SIG-M5 (cell line): ENCODE measurements at regions not wholly inside any gene's neighbourhood (a gene's known extent, or its start where the extent isn't known, plus 50 kb on each side); places are given as distances from the start of the nearest gene placed in this dataset.
"Not testable (repeated sequence)": the region's sequence is repeated elsewhere in the genome, so short reads cannot be mapped to it uniquely, and the experiment has no call there.

Experiments used
- DNase-seq: peaks from one replicate; lab custom pipeline; 2025; lab: John Stamatoyannopoulos, UW

DNA sequence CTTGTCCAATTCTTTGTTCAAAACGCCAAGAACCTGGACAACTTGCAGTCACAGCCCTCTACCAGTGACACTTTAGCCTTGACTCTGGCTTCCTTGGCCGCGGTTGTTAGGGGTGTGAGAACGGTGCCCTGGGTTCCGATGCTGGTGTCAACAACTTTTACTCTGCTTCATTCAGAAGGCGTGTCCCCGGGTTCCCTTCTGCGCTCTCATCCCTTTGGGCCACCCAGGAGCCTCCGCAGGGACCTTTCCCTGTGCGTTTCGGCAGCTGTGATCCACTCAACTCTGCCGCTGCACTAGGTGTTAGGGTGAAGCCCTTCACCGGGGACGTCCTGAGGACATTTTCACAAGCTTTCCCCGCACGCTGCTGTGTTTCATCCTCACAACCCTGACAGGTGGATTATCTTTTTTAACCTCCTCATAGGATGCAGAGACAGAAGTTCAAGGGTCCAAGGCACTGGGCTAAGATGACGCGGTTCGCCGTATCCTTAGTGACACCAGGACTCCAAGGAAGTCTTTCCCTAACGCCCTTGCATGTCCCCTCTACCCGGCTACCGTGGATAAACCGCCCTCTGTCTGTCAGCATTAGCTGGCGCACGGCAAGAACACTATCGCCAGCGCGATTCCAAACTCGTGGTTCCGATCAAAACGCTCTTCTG lies 133.5 kb upstream of the SHH start:
- no peak for DNase-seq

DNA sequence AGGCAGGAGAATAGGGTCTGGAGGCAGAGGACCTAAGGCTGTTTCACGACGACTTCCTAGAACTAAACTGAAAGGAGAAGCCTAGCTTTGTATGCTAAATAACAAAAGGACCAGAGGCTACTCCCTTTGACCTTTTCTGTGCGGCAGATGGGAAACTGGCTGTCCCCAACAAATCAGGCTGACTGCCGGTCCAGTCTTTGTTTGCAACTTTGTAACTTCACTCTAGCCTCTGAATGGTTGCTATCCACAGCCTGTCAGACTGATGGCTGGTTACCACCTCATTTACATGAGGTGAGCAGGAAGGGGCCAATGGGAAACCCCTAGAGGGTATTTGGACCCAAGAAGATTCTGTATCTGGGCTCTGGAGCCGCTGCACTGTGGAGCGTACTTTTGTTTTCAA lies 132.6 kb upstream of the SHH start:
- no peak for DNase-seq

DNA sequence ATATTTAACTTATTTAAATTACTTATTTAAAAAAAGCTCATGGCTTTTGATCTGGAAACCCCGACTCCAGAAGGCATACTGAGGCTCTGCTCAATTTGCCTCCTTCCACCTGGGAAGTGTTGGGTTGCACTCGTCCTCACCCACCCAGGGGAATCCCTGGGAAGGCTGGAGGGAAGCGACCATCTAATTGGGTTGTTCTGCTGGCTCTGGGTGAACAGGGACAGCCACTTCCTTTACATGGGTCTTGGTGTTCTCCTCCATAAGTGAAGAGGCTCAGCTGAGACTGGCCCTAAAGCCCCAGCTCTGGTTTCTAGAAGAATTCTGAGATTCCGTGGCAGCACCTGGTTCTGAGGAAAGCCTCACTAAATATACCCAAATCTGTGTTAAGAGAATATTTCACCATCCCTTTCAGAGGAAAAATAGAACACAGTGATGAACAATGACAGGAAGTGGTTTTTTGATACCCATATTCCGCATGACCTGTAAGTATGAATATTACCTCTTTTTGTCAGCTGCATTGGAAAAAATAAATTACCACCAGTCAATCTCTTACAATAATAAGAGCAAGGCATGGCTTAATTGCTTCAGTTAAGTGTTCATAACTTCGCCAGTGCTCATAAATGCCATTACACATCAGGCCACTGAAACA lies 131.1 kb upstream of the SHH start:
- DNase-seq, result no peak

DNA sequence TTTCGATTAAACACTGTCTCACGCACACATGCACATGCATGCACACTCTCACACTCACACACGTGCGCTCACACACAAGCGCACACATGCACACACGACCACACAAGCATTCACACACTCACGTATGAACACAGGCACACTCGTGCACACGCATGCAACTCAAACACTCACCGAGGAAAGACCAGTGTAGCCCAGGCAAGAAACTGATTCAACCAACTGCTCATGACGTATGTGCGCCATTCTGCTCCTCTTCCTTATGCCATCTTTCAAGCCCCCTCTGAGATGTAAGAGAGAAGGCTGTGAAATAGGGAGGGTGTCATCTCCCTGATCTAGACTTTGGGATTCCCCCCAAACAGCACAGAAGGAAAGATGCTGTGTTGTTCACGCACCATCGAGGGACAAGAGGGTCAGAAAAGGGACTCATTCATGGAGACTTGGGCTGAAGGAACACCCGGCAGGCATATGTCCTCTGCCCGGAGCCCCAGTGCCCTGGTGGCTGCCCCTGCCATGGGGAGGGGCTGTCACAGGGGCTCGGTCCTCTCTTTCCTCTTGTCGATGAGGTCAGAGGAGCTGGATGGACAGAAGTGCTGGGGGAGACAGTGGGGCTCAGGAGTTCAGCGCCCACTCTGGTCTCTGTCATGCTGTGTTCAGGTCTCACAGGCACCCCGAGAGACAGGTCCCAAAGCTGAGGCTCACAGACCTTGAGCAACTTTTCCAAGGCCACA lies 130.1 kb upstream of the SHH start:
- DNase-seq, result no peak

DNA sequence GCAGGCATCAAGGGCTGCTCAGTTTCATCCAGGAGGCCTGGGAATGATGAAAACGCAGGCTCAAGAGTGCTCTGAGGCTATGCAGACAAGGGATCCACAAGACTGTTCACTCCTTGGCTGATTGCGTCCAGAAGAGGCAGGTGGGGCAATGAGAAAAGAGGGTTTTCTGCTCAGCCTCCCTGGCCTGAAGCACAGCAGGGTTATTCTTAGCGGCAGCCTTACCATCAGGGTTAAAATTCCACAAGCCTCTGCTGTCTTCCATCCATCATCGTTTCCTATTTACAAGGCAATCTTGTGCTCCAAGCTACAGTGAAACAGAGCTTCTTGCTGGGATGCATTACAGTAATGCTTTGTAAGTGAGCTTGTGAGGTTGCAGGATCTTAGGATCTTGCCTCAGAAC lies 129.4 kb upstream of the SHH start:
- DNase-seq, result no peak

DNA sequence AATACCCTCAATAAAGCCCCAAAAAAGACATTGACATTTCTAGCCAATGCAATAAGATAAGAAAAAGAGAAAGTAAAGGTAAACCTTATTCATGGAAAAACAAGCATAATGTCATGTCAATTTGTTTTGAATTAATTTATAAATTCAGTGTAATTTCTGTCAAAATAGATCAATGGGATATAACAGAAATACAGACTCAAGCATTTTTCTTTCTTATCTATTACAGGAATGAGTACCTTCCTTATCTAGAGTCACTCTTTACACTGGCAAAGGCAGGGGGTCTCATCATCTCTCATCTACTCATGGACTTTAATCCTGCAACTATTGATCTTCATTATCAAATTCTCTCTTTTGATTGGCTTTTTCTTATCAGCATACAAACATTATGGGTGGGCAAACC lies 127.1 kb upstream of the SHH start:
- no peak for DNase-seq

DNA sequence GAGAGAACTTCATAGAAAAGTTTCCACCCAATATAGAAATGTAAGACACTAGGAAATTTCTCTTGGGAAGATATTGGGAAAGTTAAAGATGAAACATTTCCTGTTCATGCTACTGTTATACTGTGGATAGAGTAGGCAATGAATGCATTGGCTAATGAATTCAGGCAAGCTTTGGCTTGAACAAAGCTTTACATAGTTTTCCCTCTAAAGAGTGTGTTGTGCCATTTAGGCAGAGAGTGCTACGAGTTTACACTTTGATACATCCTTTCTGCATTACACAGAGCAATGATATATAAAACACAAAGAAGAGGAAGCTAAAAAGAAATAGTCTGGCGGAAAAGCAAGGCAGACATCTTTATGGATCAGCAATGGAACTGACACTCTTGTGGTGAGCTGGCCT lies 125.9 kb upstream of the SHH start:
- DNase-seq, result no peak

DNA sequence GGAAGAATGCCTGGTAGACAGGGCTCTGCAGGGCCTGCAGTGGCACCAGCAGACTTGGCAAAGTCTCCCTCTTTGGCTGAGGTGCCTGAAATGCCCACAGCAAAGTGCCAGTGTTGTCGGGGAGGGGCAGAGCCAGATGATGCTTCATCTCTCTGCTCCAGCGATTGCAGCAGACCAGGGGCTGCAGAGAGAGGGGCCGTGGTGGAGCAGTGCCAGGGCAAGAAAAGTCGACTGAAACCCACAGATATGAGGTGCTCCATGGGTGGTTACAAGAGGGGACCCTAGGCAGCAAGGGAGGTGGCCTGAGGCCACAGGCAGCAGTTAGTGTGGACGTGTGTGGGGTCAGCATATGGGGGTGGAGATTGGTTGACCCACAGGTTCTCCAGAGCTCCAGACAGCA lies 123.5 kb upstream of the SHH start:
- no peak for DNase-seq

DNA sequence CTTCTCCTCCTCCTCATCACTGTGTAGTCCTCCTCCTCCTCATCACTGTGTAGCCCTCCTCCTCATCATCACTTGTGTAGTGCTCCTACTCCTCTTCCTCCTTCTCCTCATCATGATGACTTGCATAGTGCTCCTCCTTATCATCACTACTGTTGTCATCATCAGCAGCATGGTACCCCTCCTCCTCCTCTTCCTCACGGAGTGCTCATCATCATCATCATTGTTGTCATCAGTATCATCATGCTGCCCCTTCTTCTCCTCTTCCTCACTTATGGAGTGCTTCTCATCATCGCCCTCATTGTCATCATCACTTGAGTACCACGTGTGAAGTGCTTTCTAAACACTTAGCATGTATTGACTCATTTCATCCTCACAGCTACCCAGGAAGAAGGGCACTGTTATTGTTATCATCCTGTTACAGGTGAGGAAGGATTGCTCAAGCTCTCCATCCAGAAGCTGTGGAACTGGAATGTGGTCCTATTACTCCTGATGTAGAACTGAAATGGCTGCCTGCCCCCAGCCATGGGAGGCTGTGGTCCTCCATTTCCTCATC lies 122.8 kb upstream of the SHH start:
- DNase-seq, result no peak

DNA sequence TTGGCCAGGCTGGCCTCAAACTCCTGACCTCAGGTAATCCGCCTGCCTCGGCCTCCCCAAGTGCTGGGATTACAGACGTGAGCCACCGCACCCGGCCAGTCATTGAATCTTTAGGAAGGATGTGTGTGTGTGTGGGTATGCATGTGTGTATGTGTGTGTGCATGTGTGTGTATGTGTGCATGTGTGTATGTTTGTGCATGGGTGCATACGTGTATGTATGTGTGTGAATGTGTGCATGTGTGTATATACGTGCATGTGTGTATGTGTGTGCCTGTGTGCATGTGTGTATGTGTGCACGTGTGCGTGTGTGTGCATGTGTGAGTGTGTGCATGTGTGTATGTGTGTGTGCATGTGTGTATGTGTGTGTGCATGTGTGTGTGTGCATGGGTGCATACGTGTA lies 120.1 kb upstream of the SHH start:
- DNase-seq, result not testable (repeated sequence)

DNA sequence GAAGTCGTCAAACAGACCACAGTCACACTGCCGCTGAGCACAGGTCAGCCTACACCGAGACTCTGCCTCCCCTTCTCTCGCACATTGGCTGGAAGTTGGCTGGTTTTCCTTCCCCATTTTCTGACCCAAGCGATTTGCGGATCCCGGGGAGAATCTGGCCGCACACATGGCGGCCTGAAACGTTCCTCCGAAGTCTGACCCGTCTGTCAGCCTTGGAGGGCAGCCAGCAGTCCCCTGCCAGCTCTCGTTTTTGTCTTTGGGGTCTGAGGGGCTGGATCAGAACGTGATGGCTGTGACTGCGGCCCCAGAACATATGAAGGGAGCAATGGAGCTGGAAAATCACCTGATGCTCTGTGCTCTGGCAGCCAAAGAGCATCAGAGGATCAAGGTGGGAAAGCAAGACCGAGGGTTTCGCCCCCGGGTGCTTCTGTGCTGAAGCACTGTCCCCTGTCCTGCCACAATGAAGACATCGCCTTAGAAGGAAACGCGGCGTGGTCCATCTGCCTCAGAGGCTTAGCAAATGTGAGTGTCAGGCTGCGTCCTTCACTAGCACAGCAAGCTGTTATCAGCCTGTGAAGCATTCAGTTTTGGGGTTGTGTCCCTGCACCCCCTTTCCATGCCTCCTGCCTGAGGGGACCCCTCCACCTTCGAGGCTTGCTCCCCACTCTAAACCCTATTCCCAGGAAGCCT lies 119.3 kb upstream of the SHH start:
- no peak for DNase-seq

DNA sequence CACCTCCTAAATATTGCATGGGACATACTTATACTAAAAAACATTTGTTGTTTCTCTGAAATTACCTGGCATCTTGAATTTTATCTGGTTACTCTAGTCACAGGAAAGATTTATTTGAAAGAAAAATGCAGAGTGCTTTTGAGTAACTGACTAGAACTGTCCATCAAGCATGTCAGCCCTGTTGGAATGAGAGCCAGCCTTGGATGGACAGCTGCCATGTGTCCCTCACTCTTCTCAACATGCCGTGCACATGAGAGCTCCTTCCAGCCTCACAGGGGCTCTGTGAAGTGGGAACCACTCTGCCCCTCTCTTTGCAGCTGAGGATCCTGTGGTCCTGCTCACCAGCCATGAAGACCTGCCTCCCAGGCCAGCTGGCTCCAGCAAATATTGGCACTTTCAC lies 118.3 kb upstream of the SHH start:
- DNase-seq, result no peak

DNA sequence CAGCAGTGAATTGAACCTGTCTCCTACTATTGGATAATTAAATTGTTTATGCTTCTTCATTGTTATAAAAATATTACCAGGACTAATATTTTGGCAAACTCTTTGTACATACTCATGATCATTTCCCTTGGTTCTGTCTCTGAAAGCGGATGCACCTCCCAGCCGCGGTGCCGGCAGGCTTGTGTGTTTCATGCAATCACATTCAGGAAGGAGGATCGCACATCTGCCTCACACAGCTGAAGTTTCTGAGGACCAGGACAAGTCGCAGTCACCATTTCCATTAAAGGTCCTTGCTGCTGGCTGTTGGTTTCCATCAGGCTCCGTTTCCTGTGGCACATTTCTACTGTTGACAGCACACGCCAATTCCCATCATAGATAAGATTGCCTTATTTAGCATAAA lies 117.8 kb upstream of the SHH start:
- no peak for DNase-seq

DNA sequence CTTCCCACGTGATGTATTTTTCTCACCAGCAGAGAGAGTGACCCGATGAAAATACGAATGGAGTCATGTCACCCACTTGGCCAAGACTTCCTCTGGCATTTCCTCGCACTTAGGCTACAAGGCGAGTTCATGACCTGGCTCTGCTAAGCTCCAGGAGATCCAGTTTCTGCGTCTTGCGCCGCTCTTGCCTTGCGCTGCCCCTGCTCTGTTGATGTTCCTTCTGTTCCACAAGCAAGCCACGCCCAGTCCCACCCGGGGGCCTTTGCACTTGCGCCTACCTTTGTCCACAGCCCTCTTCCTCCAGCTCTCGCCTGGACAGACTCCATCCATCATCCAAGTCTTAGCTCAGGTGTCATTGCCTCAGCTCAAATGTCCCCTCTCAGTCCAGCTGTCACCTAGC lies 116.3 kb upstream of the SHH start:
- no peak for DNase-seq

DNA sequence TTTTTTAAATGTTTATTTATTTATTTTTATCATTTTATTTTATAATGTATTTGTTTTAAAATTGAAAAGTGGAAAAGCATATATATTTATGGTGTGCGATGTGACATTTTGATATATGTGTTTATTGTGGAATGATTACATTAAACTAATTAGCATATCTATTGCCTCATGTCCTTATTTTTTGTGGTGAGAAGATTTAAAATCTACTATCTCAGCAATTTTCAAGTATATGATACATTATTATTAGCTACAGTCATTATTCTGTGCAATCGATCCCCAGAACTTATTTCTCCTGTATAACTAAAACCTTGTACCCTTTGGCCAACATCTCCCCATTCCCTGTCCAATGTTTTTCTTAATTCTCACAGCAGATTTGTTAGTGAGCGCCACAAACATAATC lies 115.6 kb upstream of the SHH start:
- DNase-seq, result no peak

DNA sequence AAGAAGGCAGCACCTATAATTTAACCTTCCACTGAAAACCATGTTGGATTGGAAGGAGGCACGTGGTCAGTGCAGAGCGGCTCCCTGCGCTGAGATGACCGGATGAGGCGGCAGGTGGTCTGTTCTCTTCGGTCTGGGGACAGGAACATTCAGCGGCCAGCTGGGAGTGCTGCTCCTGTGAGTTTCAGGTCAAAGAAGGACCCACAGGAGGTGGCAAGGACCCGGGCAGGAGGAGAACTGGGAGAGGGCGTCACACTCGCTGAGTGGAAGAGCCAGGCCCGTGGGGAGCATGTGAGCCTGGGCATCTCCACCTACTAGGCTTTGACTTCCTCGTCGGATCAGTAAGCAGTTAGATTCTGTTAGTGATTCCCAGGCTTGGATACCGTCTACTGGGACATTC lies 113.4 kb upstream of the SHH start:
- DNase-seq, result no peak

DNA sequence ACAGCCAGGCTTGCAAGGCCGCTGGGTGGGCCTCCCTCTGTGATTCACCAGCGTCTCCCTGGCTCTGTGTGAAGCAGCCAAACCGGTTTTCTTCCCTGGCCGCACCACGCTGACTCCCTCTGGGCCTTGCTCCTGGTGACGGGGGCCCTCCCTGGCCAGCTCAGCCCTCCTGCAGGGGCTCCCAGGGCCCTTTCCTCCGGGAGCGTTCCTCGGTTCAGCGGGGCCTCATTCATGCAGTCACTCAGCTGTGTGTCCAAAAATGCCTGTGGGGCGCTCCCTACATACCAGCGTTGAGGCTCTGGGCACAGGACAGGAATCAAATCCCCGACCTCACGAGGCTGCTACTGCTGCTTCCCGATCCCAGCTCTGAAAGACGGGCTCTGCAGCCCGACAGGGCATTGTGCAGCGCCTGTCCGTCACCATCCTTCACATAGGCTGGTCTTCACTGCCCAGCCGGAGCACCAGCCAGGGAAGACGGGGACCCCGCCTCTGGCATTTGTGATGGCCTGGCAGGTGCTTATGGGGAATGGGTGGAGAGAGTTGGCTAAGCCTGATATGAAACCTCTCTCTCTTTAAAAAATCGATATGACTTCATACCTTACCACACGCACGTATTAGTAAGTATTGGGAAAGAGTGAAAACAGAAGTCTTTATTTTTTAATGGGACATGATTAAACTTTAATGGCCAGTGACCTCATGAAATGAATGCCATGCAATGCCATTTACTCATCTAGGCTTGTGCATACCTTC lies 110.0 kb upstream of the SHH start:
- no peak for DNase-seq

DNA sequence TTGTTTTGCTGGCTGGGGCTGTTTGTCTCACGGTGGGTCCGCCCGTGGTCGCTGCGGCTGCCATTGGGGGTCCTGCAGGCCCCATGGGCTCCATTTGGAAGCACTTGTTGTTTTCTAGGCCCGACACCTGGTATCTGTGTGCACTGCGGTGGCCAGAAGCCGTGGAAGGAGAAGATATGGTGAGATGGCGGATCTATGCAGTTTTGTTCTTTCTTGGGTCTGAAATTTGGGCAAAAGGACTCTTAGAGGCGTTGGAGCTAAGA lies 109.5 kb upstream of the SHH start:
- DNase-seq, result no peak

DNA sequence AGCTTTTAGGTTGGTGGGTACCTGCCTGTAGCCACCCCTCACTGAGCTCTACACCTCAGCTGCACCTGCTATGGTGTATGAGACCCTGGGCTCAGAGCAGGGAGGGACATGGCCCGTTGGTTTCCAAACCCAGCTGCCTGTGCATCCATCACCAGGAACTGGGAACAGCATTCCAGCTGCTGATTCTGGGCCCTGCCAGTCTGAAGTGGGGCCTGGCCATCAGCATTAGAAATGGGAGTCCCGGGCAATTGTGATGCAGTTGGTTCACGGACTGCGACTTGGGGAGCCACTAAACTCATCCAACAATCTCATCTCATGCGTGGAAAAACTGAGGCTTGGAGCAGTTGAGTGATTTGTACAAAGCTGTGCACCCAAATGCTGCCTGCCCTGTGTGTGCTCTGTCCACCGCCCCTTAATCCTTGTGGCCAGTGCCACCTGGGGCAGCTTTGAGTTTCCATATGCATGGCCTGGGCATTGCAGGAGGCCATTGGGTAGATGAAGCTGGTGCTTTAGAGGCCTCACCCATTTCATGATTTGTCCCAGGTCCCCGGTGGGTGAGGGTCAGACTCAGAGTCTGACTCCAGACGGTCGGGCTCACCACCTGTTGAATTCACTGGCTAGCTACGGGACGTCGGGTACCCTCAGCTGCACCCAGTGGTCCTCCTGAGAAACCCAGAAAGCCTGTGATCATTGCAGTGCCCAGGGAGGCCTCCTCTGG lies 109.0 kb upstream of the SHH start:
- DNase-seq, result no peak

DNA sequence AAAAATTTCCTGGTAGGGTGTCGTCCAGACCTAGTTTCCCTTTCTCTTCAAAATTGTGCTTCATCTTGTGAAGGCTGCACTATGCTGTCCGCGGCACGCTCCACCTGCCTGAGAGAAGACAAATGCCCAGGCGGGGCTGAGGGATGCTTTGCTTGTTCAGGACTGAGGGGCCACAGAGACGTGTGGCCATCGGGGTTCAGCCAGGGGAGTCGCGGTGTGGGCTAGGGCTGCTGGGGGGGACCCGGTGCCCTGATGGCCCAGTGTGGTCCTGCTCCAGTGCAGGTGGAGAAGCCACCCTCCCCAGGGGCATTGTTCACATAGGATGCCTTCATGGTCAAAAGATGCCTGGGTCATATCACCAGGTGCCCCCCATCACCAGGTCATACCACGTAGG lies 107.8 kb upstream of the SHH start:
- DNase-seq, result no peak

DNA sequence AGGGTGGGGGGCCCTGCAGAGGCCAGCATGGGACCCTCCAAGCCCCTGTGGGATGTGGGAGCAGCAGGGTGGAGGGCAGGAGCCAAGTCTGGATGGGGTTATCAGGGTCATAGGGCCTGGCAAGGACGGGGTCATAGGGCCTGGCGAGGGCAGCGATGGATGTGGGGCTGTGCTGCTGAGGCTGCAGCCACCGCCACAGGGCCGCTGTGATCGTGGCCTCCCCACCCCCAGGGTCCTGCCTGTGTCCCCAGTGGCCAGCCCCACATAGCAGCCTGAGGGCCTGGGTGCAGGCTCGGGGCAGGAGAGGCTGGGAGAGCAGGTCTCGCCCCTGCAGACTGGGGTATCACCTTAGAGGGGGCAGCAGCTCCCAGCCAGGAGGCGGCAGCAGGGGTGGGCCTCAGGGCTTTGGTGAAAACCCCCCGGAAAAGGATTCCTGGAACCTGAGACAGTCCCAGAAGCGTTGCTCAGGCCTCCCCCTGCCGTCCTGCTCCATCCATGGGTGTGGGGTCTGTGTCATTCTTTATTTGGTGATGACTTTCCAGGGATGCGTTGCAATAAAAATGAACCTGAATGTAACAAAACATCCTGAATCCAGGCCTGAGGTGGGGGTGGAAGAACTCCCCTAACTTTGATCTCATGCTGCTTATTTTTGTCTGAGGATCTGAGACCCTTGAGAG lies 107.3 kb upstream of the SHH start:
- DNase-seq, result no peak
